NB4 (cell line): ENCODE measurements at regions not wholly inside any gene's neighbourhood (a gene's known extent, or its start where the extent isn't known, plus 50 kb on each side); places are given as distances from the start of the nearest gene placed in this dataset.

Source experiments
- DNase-seq: peaks from one replicate; pipeline ENCODE4 v3.0.0; 2010; ENCODE audit warnings: low read depth
- H3K4me3 ChIP-seq: one replicate; pipeline ENCODE4 v1.5.1; 2011; ENCODE audit warnings: mild to moderate bottlenecking, low read depth, low read length, moderate library complexity
- MYC ChIP-seq: IDR thresholded peaks from 2 replicates; pipeline ENCODE4 v1.6.1; 2011; ENCODE audit warnings: low read depth, low read length
- POLR2A ChIP-seq: IDR thresholded peaks from 2 replicates; pipeline ENCODE4 v1.6.1; 2011; ENCODE audit warnings: mild to moderate bottlenecking; ENCODE audit not compliant: insufficient read length; ENCODE audit errors: extremely low read depth
- TF ChIP-seq, protein P1 (sequence below): IDR thresholded peaks from 2 replicates; pipeline ENCODE4 v1.6.1; 2011; ENCODE audit warnings: low read depth, low read length
- TF ChIP-seq, protein P2 (sequence below): IDR thresholded peaks from one replicate; pipeline ENCODE4 v1.5.1; 2012; ENCODE audit warnings: low read depth, low read length

DNA sequence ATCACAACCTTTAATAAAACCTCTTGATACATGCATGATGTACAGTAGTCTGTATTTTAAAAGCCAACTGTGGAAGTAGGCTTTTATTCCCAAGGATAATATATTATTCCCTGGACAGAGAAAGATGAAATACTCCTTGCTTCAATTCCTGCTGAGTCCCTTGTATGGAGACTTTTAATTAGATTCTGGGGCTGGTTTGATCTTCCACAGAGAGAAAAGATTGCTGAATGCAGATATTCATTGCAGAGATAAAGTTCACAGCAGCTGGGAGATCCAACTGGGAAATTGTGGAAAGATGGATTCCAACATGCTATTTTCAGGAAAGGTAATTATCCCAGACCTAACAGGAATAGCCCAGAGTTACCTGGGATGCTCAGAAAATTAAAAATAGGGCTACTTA lies 607.0 kb upstream of the HS6ST1 start:
- no peak overlapping the region for H3K4me3 ChIP-seq
- DNase-seq = no peak
- TF ChIP-seq, protein P1, sequence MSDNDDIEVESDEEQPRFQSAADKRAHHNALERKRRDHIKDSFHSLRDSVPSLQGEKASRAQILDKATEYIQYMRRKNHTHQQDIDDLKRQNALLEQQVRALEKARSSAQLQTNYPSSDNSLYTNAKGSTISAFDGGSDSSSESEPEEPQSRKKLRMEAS = no peak
- no peak for TF ChIP-seq POLR2A
- TF ChIP-seq, protein P2, sequence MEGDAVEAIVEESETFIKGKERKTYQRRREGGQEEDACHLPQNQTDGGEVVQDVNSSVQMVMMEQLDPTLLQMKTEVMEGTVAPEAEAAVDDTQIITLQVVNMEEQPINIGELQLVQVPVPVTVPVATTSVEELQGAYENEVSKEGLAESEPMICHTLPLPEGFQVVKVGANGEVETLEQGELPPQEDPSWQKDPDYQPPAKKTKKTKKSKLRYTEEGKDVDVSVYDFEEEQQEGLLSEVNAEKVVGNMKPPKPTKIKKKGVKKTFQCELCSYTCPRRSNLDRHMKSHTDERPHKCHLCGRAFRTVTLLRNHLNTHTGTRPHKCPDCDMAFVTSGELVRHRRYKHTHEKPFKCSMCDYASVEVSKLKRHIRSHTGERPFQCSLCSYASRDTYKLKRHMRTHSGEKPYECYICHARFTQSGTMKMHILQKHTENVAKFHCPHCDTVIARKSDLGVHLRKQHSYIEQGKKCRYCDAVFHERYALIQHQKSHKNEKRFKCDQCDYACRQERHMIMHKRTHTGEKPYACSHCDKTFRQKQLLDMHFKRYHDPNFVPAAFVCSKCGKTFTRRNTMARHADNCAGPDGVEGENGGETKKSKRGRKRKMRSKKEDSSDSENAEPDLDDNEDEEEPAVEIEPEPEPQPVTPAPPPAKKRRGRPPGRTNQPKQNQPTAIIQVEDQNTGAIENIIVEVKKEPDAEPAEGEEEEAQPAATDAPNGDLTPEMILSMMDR = no peak
- no peak for TF ChIP-seq MYC

DNA sequence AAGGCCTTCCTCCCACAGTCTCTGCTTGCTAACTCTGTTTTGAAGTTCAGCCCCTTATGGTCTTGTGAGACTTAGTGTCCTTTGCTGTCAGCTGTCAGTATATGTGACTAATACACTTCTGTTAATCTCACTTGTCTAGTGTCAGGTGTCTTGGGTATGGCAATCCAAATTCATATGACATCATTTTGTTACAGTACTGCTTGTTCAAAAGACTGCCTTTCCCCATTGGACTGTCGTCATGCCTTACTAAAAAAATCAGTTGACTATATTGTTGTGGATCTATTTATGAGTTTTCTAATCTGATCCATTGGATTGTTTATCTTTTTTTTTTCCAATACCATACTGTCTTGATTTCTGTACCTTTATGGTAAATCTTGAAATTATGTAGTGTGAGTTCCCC lies 611.4 kb upstream of the HS6ST1 start:
- no peak overlapping the region for H3K4me3 ChIP-seq
- no peak for DNase-seq
- no peak for TF ChIP-seq POLR2A
- no peak for TF ChIP-seq MYC
- TF ChIP-seq, protein P2 = no peak
- TF ChIP-seq, protein P1 = no peak

DNA sequence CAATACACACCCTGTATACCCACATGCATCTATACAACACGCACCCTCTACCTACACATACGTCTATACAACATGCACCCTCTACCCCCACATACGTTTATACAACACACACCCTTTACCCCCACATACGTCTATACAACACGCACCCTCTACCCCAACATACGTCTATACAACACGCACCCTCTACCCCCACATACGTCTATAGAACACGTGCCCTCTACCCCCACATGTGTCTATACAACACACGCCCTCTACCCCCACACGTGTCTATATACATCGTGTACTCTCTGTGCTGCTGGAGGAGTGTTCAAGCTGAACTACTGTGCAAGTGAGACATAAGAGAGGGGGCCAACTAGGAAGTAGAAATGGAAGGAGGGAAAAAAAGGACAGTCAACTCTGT lies 621.7 kb upstream of the HS6ST1 start:
- DNase-seq = no peak
- TF ChIP-seq POLR2A (no peak), MYC (no peak)
- TF ChIP-seq, protein P2 = no peak
- TF ChIP-seq, protein P1 = no peak
- no peak overlapping the region for H3K4me3 ChIP-seq

DNA sequence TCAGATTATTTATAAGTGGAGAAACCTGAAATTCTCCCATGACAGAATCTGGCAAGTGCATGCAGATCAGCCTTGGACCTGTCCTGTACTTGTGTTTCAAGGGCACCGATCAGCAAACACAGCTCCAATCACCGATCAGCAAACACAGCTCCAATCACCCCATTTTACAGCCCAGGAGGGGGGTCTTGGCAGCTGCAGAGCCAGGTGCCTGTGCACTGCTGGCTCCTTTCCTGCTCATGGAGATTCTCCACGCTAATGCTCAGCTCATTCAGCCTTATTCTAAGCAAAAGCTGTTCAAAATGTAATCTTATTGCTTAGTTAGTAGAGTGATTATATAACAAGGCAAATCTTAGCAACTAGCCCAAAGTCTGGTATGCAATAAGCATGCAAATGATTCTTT lies 623.1 kb upstream of the HS6ST1 start:
- TF ChIP-seq, protein P2 = no peak
- no peak for TF ChIP-seq POLR2A
- TF ChIP-seq, protein P1 = no peak
- TF ChIP-seq MYC = no peak
- DNase-seq = no peak

DNA sequence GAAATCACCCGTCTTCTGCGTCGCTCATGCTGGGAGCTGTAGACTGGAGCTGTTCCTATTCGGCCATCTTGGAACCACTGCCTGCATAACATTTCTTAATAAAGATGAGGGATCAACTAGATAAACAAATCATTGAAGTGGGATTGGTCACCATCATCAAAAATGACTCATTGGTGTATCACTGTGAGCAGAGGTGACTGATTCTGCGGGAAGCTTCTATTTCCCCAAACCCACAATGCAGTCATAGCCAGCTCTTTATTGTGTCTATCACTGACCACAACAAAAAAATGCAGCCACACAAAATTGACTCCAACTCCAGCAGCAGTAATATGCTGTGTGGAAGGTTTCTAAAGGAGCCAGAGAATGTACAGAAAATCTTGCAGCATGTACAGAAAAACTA lies 630.7 kb upstream of the HS6ST1 start:
- TF ChIP-seq, protein P1 = no peak
- TF ChIP-seq POLR2A = no peak
- TF ChIP-seq, protein P2 = no peak
- no peak for TF ChIP-seq MYC
- no peak for DNase-seq
- no peak overlapping the region for H3K4me3 ChIP-seq

More for the DNA sequence above, 623.1 kb upstream of the HS6ST1 start:
- H3K4me3 ChIP-seq = no peak overlapping the region

DNA sequence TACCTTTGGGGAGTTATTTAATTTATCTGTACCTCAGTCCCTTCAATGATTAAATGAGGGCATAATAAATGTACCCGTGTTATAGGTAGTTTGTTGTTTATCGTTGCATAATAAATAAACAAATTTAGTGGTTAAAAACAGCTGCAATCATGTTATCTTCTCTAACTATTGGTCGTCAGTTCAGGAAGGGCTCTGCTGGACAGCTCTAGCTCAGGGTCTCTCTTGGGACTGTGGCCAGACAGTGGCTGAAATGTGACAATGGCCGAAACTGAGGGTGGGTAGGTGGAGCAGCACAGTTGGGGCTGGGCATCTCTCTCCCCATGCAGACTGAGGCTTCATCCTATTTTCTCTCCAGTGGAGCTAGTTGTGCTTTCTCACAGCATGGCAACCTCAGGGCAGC lies 632.1 kb upstream of the HS6ST1 start:
- DNase-seq = no peak
- TF ChIP-seq, protein P1 = no peak
- TF ChIP-seq MYC (no peak), POLR2A (no peak)
- TF ChIP-seq, protein P2 = no peak
- no peak overlapping the region for H3K4me3 ChIP-seq
